ENCODE measurements at regions not wholly inside any gene's neighbourhood (a gene's known extent, or its start where the extent isn't known, plus 50 kb on each side); places are given as distances from the start of the nearest gene placed in this dataset.

DNA sequence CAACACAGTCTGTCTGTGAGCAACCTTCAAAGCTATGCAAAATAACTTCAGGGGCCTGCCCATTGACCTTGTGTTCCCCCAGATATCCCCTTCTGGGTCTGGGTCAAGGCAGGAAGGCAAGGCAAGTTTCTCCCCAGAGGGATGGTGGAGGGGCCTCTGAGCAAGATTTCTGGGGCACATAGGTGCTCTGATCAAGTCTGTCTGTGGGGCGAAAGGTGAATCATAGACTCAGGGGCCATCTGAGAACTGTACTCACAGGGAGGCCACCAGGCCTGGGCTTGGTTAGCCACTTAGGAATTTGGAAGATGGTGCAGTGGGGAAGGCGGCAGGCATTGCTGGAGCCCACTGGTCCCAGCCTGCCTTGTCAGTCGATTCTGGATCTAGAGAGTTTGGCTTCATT, 92.4 kb downstream of the MINAR1 start:
- peaks cover 0 to 12% of the 10 kb centered on the region in 2 donors for H3K4me1 ChIP-seq (replicated peaks in 1 of 2)
- 75 to 86% (median 83%) methylated on average over 3 of the region's 3 CpGs for WGBS, 4 donors
- H3K4me3 ChIP-seq: no peak overlapping the region
- no peaks in the 10 kb centered on the region for H3K9me3 ChIP-seq (replicated peaks in 1 of 3)
- H3K36me3 ChIP-seq (replicated peaks in 1 of 2): no peaks in the 10 kb centered on the region
- intact Hi-C loops (cut with DNase I): no loop called here
- H3K27ac ChIP-seq: no peak overlapping the region
- DNase-seq: no peak
- TF ChIP-seq, protein P1, sequence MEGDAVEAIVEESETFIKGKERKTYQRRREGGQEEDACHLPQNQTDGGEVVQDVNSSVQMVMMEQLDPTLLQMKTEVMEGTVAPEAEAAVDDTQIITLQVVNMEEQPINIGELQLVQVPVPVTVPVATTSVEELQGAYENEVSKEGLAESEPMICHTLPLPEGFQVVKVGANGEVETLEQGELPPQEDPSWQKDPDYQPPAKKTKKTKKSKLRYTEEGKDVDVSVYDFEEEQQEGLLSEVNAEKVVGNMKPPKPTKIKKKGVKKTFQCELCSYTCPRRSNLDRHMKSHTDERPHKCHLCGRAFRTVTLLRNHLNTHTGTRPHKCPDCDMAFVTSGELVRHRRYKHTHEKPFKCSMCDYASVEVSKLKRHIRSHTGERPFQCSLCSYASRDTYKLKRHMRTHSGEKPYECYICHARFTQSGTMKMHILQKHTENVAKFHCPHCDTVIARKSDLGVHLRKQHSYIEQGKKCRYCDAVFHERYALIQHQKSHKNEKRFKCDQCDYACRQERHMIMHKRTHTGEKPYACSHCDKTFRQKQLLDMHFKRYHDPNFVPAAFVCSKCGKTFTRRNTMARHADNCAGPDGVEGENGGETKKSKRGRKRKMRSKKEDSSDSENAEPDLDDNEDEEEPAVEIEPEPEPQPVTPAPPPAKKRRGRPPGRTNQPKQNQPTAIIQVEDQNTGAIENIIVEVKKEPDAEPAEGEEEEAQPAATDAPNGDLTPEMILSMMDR (IDR thresholded peaks at IDR 0.05): no peak
- no peak for TF ChIP-seq POLR2A (IDR thresholded peaks at IDR 0.05)
- no peaks in the 10 kb centered on the region for H3K27me3 ChIP-seq

DNA sequence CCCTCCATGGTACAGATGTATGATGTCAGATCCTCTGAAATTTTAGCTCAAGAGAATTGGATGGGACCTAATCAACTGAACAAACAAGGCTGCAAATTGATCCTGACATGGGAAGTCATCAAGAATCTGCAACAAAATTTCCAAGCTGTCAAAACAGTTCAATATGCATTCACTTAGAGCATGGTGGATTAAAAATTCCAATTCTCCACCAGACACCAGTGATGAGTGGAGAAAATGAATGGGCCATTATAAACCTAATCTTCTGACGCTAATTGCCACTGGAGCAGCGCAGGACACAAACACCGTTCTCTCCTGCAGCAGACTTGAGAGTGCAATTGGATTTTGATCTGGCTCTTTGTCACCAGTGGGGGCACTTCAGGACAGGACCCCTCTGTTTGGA, 94.2 kb downstream of the MINAR1 start:
- Histone ChIP-seq H3K9me3 (replicated peaks in 1 of 3) (no peaks in the 10 kb centered on the region), H3K4me3 (no peak overlapping the region), H3K36me3 (replicated peaks in 1 of 2) (no peaks in the 10 kb centered on the region), H3K27me3 (no peaks in the 10 kb centered on the region), H3K27ac (no peak overlapping the region), H3K4me1 (replicated peaks in 1 of 2) (peaks cover 0 to 6% of the 10 kb centered on the region in 2 donors)
- 67 to 81% (median 73%) methylated on average over 3 of the region's 3 CpGs for WGBS, 4 donors
- TF ChIP-seq POLR2A (IDR thresholded peaks at IDR 0.05): no peak
- TF ChIP-seq, protein P1 (IDR thresholded peaks at IDR 0.05): no peak
- DNase-seq: no peak
- intact Hi-C loops (cut with DNase I): no loop called here

DNA sequence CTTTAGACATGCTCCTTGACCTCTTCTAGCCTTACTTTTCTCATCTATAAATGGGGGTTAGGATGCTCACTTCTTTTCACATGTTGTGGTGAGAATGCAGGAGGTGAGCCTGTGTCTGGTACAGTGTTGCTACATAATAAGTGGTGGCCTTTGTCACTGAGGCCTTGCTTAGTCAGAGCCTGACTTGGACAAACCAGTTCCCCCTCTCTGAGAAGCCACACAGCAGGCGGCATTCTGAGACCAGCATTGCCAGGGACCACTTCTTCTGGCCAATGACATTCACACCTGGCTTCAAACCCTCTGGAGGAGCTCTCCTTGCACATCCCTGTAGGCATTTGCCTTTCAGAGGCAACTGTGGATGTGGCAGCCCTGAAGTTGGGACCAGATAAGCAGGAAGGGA, 95.7 kb downstream of the MINAR1 start:
- Histone ChIP-seq H3K4me1 (replicated peaks in 1 of 2) (no peaks in the 10 kb centered on the region), H3K27me3 (no peaks in the 10 kb centered on the region), H3K9me3 (replicated peaks in 1 of 3) (no peaks in the 10 kb centered on the region), H3K36me3 (replicated peaks in 1 of 2) (no peaks in the 10 kb centered on the region), H3K27ac (no peak overlapping the region), H3K4me3 (no peak overlapping the region)
- TF ChIP-seq POLR2A (IDR thresholded peaks at IDR 0.05): no peak
- TF ChIP-seq, protein P1 (IDR thresholded peaks at IDR 0.05): no peak
- DNase-seq: no peak
- intact Hi-C loops (cut with DNase I): no loop called here
- WGBS, 4 donors: 13 to 65% (median 44%) methylated on average over 1 of the region's 1 CpG; no CpG with 5 or more reads in 1 of the 4 donors

DNA sequence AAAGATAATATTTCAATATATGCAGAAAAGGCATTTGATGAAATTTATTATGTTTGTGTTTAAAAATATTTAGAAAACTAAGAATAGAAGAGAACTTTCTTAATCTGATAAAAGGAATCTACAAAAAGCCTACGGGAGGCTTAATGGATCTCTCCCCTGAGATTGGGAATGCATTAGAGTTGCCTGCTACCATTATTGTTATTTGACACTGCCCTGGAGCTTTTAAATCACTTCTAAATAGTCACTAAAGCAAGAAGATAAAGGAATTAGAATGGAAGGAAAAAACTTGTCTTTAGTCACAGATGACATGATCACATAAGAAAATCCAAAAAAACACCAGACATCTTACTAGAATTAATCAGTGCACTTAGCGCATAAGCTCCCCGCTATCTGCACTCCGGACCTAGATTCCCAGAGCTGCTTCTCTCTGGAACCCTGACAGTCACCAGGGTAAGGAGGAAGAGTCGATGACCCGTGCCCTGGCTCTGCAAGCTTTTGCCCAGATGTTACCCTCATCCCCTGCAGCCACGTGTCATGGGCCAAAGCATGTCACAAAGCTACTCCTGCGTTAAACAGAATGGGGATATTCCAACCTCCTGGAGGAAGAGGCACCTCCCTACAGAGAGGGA, 97.1 kb downstream of the MINAR1 start:
- H3K4me1 ChIP-seq (replicated peaks in 1 of 2): no peaks in the 10 kb centered on the region
- no peaks in the 10 kb centered on the region for H3K36me3 ChIP-seq (replicated peaks in 1 of 2)
- no peak overlapping the region for H3K4me3 ChIP-seq
- TF ChIP-seq, protein P1 (IDR thresholded peaks at IDR 0.05): no peak
- no peak for TF ChIP-seq POLR2A (IDR thresholded peaks at IDR 0.05)
- intact Hi-C loops (cut with DNase I): no loop called here
- no peaks in the 10 kb centered on the region for H3K9me3 ChIP-seq (replicated peaks in 1 of 3)
- no peak overlapping the region for H3K27ac ChIP-seq
- 66 to 79% (median 69%) methylated on average over 5 to 8 of the region's 8 CpGs for WGBS, 4 donors
- no peaks in the 10 kb centered on the region for H3K27me3 ChIP-seq
- no peak for DNase-seq
